HL-60 (cell line): ENCODE measurements at regions not wholly inside any gene's neighbourhood (a gene's known extent, or its start where the extent isn't known, plus 50 kb on each side); places are given as distances from the start of the nearest gene placed in this dataset.

ENCODE experiments used
- GABPA ChIP-seq: IDR thresholded peaks from 2 replicates; pipeline ENCODE4 v1.6.1; 2012; ENCODE audit warnings: low read depth
- POLR2AphosphoS5 ChIP-seq: IDR thresholded peaks from 2 replicates; pipeline ENCODE4 v1.6.1; 2012; ENCODE audit warnings: low read depth
- TF ChIP-seq, protein P1 (sequence below): IDR thresholded peaks from one replicate; pipeline ENCODE4 v1.5.1; 2011; ENCODE audit warnings: low read length, control low read depth, inconsistent platforms; ENCODE audit not compliant: insufficient read depth
- TF ChIP-seq, protein P2 (sequence below): IDR thresholded peaks from 2 replicates; pipeline ENCODE4 v1.6.1; 2012; ENCODE audit warnings: low read depth; ENCODE audit not compliant: insufficient replicate concordance

DNA sequence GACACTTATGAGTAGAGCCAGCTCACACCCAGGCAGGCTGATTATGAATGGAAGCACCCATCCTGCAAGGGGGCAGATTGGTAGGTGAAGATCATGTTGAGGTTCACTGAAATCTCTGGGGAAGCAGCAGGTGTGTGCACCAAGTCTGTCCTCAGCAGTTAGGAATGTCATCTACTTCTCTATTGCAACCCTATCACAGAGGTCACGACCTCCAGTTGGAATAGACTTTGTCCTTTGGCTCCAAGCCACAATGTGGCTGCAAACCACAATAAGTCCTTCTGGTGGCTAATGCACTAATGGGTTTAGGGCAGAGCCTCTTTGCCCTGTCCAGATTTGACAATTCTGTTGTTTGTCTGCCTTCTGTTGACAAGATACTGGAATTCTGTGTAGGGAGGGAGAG, 1056.7 kb downstream of the PCDH19 start:
- TF ChIP-seq, protein P1, sequence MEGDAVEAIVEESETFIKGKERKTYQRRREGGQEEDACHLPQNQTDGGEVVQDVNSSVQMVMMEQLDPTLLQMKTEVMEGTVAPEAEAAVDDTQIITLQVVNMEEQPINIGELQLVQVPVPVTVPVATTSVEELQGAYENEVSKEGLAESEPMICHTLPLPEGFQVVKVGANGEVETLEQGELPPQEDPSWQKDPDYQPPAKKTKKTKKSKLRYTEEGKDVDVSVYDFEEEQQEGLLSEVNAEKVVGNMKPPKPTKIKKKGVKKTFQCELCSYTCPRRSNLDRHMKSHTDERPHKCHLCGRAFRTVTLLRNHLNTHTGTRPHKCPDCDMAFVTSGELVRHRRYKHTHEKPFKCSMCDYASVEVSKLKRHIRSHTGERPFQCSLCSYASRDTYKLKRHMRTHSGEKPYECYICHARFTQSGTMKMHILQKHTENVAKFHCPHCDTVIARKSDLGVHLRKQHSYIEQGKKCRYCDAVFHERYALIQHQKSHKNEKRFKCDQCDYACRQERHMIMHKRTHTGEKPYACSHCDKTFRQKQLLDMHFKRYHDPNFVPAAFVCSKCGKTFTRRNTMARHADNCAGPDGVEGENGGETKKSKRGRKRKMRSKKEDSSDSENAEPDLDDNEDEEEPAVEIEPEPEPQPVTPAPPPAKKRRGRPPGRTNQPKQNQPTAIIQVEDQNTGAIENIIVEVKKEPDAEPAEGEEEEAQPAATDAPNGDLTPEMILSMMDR: no peak
- TF ChIP-seq, protein P2, sequence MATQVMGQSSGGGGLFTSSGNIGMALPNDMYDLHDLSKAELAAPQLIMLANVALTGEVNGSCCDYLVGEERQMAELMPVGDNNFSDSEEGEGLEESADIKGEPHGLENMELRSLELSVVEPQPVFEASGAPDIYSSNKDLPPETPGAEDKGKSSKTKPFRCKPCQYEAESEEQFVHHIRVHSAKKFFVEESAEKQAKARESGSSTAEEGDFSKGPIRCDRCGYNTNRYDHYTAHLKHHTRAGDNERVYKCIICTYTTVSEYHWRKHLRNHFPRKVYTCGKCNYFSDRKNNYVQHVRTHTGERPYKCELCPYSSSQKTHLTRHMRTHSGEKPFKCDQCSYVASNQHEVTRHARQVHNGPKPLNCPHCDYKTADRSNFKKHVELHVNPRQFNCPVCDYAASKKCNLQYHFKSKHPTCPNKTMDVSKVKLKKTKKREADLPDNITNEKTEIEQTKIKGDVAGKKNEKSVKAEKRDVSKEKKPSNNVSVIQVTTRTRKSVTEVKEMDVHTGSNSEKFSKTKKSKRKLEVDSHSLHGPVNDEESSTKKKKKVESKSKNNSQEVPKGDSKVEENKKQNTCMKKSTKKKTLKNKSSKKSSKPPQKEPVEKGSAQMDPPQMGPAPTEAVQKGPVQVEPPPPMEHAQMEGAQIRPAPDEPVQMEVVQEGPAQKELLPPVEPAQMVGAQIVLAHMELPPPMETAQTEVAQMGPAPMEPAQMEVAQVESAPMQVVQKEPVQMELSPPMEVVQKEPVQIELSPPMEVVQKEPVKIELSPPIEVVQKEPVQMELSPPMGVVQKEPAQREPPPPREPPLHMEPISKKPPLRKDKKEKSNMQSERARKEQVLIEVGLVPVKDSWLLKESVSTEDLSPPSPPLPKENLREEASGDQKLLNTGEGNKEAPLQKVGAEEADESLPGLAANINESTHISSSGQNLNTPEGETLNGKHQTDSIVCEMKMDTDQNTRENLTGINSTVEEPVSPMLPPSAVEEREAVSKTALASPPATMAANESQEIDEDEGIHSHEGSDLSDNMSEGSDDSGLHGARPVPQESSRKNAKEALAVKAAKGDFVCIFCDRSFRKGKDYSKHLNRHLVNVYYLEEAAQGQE: no peak
- TF ChIP-seq GABPA (no peak), POLR2AphosphoS5 (no peak)
